ENCODE measurements at regions not wholly inside any gene's neighbourhood (a gene's known extent, or its start where the extent isn't known, plus 50 kb on each side); places are given as distances from the start of the nearest gene placed in this dataset.

DNA sequence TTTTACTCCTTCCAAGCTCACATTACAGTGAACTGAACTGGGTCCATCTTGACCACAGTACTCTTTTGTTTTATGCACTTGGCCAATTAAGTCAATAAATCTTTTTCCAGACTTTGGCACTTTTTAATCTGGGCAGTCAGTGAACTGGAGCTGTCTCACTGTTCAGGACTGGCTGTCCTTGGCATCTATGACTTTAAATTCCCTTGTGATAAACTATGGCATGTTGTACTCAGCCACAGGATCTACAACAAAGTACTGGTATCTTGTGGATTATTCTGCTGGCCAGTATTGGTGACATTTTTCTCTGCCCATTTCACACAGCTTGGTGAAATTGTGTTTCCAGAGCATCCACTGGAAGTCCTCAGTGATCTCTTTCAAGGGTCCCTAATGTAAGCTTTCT lies 1144.8 kb upstream of the SEMA6A start:
- DNase-seq (ENCODE audit: low spot score) = no peak

- DNase-seq (ENCODE audit: low spot score) = no peak
Measured at GRCh38 chr5:117713585-117714198, 1139.1 kb upstream of the SEMA6A start.

DNA sequence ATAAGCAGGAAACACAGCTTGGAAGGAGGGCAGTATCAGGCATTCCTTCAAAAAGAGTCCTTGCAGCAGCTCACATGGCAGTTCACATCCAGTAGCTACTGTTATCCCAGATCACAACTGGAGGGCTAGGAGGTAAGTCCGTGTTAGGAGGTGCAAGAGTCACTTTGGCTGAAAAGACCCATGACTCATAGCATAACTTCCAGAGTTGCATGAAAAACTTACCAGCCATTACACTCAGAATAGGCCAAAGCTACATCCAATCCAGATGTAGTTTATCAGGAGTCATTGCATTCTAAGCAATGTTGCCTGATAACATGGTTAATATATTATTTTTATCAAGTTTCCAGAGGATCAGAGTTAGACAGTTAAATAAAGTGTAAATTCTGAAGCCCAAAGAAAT lies 1126.4 kb upstream of the SEMA6A start:
- DNase-seq (ENCODE audit: low spot score) = no peak

GRCh38 chr5:117692606-117693005 lies 1118.0 kb upstream of the SEMA6A start:
- DNase-seq (ENCODE audit: low spot score) = no peak

GRCh38 chr5:117691081-117691870 lies 1116.7 kb upstream of the SEMA6A start:
- DNase-seq (ENCODE audit: low spot score) = no peak

DNA sequence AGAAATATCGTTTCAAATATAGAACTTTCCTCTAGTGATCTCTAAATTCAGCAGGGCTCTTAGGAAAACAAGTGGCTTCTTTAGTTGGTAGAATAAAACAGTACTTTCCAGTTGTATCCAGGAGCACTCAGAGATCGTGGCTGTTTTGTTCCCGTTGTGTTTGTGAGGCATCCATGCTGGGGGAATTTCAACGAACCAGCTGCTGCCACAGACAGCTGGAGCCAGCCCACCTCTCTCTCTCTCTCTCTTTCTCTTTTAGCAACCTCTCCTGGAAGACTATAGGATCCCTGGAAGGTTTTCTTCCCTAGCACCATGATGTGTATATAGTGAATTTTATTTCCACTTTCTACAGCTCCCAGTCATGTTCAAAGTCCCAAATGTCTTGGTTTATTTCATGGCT lies 1116.0 kb upstream of the SEMA6A start:
- no peak for DNase-seq (ENCODE audit: low spot score)

- no peak for DNase-seq (ENCODE audit: low spot score)
Measured at GRCh38 chr5:117686926-117687325, 1112.3 kb upstream of the SEMA6A start.

GRCh38 chr5:117682416-117682815 lies 1107.8 kb upstream of the SEMA6A start:
- DNase-seq (ENCODE audit: low spot score) = no peak

DNA sequence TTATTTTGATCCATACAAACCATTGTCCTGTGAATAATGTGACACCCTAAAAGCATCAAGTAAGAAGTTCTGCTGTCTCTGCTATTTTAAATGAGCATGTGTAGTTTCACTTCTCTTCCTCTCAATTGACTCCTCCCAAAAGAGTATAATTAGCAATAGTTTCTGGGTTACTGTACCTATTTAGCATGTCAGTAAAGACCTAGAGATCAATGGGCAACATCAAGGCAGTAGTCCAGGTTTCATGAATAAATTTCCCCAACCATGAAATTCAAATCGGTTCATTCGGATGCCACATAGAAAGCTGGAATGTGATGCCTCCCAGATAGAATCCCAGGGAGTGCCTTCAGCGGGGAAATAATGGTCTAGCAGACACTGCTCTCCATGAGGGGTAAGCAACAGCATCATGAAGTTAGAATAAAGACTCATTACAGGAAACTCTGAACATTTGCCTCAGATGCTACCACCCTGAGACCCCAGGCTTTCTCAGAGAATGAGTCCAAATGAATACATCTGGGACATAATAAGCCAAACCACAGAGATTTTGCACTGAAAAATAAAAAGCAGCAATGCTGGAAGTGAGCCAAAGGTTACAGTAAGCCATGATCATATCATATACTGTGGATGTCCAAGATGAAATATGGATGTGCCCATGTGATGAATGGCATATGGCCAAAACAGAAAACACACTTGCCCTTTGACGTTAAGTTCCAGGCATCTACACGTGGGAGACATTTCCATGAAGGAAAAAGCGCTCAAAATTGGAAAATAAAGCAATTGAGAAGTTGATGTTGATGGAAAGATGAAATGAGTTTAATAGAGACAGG lies 1107.0 kb upstream of the SEMA6A start:
- no peak for DNase-seq (ENCODE audit: low spot score)

DNA sequence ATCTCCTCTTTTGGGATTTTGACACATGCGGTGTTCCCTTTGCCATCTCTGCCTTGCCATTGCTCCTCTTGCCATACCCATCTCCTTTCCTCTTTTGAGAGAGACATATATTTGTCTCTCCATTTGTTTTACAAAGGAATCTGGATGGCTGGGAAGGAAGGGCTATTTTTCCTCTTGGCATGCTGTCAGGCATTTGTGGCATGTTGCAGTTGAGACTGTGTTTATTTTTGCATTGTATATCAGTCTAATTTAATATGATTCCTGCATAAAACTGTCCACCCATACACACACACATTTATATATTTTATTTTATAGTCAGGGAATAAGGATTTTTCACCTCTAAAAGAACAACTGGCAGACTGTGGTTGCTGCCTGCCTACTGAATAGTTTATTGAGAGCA lies 1105.8 kb upstream of the SEMA6A start:
- no peak for DNase-seq (ENCODE audit: low spot score)

DNA sequence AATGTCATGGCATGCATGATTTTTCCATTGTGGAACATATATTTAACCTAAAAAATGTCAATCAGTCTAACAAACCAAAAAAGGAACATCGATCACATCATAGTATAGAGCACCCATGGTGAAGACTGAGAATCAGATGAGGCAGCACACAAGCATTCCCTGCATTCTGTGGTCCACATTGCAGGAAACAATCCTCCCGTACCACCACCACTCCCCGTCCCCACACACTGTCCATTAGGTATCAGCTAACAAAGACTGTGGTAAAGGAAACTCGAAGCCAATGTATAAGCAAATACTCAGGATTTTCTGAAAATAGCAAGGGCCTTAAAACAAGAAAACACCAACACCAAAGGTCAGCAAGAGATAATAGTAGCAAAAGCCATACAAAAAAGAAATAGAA lies 1104.4 kb upstream of the SEMA6A start:
- DNase-seq (ENCODE audit: low spot score) = no peak

DNA sequence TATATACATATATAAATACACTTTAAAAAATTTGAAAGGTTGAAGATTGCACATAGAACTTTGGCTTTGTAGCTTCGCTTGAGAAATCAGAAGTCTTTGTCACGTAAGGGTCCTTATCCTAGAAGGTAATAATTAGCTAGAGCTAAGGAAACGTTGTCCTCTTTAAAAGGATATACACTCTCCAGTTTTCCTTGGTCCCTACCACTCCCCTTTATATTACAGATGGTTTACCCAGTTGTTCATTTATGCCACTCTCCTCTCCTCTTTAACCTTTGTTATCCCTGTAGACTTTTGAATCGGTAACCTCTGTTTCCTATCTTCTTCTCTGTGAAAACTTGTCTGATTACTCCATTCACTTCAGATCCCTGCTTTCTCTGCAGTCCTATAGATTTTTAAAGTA lies 1101.0 kb upstream of the SEMA6A start:
- DNase-seq (ENCODE audit: low spot score) = no peak

GRCh38 chr5:117671551-117671950 lies 1096.9 kb upstream of the SEMA6A start:
- no peak for DNase-seq (ENCODE audit: low spot score)

- DNase-seq (ENCODE audit: low spot score) = no peak
Measured at GRCh38 chr5:117667105-117667504, 1092.5 kb upstream of the SEMA6A start.

DNA sequence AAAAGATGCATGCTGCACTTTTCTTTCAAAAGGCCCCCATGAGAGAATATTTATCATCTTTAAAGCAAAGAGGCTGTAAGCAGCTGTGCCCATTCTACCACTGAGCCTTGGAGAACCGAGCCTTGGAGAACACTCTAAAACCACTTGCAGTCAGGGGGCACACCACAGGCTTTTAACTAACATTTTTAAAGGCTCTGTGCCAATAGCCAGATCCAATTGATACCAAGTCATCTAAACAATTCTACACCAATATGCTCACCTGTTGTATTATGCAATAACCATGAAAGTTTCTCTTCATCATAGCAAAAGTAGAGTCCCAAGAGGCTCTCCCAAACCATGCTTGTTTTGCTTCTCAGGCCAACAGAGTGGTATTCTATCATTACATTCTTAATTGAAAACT lies 1090.5 kb upstream of the SEMA6A start:
- DNase-seq (ENCODE audit: low spot score) = no peak

- no peak for DNase-seq (ENCODE audit: low spot score)
Measured at GRCh38 chr5:117662361-117662760, 1087.7 kb upstream of the SEMA6A start.

DNA sequence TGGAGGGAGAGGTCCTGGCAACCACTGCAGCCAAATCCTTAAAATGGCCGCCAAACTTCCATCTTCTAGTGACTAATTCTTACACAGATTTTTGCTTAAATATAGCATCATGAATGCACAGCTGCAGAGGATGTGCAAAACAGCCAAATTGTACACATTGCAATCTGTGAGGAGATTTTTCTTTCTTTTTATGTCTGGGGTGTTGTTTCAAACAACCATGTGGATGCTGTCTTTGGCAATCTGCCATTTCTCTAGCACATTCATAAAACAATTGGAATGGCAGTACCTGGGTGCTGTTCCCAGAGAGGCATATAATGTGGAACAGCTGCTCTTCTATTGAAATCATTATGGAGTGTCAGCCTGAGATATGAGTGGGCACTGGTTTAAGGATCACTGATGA lies 1082.9 kb upstream of the SEMA6A start:
- DNase-seq (ENCODE audit: low spot score) = no peak

DNA sequence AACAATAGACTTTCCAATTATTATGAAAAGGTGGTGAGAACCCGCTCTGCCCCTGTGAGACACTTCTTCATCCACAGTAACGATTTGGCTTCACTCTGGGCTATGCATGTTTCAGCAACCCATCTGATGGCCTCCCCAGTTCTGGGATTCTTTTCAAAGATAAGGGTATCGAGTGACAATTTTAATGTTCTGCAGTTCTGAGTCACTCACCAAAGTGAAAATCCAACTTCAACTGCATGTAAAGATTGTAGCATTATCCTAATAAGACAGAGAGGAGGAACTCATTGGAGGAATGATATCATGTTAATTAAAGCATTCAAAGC lies 1078.3 kb upstream of the SEMA6A start:
- DNase-seq (ENCODE audit: low spot score) = no peak

DNA sequence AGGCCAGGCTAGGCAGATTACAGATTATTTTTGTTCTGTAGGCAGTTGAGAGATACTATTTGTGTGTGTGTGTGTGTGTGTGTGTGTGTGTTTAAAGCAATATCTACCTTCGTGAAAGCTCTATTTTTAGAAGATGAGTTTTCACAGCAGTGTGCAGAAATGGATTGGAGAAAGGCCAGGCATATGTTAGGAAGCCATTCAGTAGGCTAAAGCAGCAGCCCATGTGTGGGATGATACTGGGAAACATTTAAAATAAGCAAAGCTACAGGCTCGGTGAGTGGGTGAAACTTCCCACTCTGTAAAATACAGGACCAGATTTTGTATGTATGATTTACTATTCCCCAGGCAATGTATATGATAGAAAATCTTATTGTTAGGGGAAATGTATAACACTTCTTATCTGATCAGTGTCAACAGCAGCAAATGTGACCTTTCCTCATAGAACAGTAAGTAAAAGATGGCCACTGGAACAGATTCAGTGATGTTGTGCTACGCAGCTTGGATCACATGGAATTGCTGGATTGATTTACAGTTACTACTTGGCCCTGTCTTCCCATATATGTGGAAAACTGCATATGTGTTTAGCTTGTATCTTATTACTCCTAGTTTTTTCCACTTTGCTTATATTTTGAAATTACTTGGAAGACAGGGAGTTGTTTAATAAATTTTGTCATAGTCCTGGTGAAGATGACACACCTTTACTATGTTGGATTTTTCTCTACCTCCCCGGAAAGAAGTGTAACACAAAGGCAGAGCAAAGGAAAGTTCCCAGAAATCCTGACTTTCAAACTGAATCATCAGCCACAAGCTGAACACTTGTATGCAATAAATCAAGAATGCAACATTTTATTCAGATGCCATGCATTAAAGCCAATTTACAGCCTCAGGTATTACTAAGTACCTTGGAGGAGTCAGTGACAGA lies 1077.7 kb upstream of the SEMA6A start:
- DNase-seq (ENCODE audit: low spot score) = peak; percentile 49

DNA sequence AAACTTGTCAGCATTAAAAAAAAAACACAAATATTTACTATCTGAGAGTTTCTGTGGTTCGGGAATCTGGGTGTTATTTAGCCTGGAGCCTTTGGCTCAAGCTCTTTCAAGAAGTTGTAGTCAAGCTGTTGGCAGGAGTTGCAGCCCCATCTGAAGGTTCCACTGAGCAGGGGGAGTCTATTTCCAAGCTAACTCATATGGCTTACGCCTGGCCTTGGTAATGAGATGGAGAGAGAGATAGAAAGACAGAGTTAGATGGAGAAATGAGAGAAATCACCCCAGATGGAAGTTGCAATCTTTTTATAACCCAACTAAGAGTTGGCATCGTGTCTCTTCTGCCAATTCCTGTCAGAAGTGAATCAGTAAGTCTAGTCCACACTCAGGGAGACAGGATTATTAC lies 1075.2 kb upstream of the SEMA6A start:
- DNase-seq (ENCODE audit: low spot score) = no peak

GRCh38 chr5:117645400-117645799 lies 1070.8 kb upstream of the SEMA6A start:
- DNase-seq (ENCODE audit: low spot score) = no peak

DNA sequence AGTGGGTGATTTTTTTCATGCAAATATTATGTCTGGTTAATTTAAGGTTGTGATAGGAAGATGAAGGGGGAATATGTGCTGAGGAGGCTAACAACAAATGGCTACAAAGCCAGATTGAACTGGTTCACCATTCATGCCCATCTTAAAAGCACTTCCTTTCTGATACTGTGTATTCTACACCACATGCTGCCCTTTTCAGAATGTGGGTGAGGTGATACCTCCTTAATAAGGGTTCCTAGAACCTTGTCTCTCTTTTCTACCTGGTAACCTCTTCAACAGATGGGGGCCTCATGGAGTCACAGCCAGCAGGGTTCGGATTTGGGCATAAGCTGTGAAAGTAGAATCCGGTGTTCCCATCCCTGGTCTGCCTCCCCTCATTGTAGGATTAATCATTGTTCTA lies 1064.0 kb upstream of the SEMA6A start:
- DNase-seq (ENCODE audit: low spot score) = no peak
